OCI-LY7 (cell line): ENCODE measurements at regions not wholly inside any gene's neighbourhood (a gene's known extent, or its start where the extent isn't known, plus 50 kb on each side); places are given as distances from the start of the nearest gene placed in this dataset.

Experiments
- CTCF ChIP-seq: fragments of 200-600 bp; sonication (generic); conservative IDR thresholded peaks from 2 replicates; pipeline ENCODE4 v1.5.1; 2014; ENCODE audit warnings: mild to moderate bottlenecking, antibody characterized with exemption, low read length, moderate library complexity, mixed read lengths
- EZH2phosphoT487 ChIP-seq: fragments of 200-600 bp; sonication (generic); IDR thresholded peaks from 2 replicates; pipeline ENCODE4 v1.6.1; 2018; ENCODE audit warnings: low read depth, borderline replicate concordance, mild to moderate bottlenecking, mixed run types, antibody characterized with exemption, low read length, moderate library complexity, mixed read lengths

- TF ChIP-seq CTCF (no peak), EZH2phosphoT487 (no peak)
These were observed 104.4 kb upstream of the MOCS1 start for GRCh38 chr6:40038626-40039025.
